Breast epithelium (tissue), 4 donors: ENCODE measurements at regions not wholly inside any gene's neighbourhood (a gene's known extent, or its start where the extent isn't known, plus 50 kb on each side); places are given as distances from the start of the nearest gene placed in this dataset.

Experiments
- DNase-seq, 2 donors: peaks; one replicate each; pipeline ENCODE4 v3.0.0-alpha.2; 2019; ENCODE audit warnings: low spot score in 2 of 2
- H3K27ac ChIP-seq, 2 donors: fragments of 200-600 bp; sonication (generic) in 1 of 2; one replicate each; pipeline ENCODE4 v1.5.1; 2016 to 2019; ENCODE audit warnings: mild to moderate bottlenecking in 1 of 2
- H3K27me3 ChIP-seq, 2 donors: fragments of 200-600 bp; sonication (generic) in 1 of 2; one replicate each; pipeline versions ENCODE4 v1.5.1 to v1.6.0; 2017 to 2019; ENCODE audit warnings: control low read depth in 1 of 2, mild to moderate bottlenecking in 1 of 2
- H3K36me3 ChIP-seq: fragments of 200-600 bp; one replicate; pipeline ENCODE4 v1.5.1; 2019
- H3K4me1 ChIP-seq, 2 donors: fragments of 200-600 bp; sonication (generic); one replicate each; pipeline ENCODE4 v1.5.1; 2016 to 2019; ENCODE audit warnings: control low read depth in 1 of 2
- H3K4me3 ChIP-seq, 3 donors: fragments of 200-600 bp; sonication (generic); 1 replicate in 2 of 3; 2 replicates in 1 of 3; pipeline ENCODE4 v1.5.1; 2016 to 2019; ENCODE audit warnings: mild to moderate bottlenecking in 3 of 3, moderate library complexity in 2 of 3
- H3K9me3 ChIP-seq, 2 donors: fragments of 200-600 bp; sonication (generic) in 1 of 2; one replicate each; pipeline ENCODE4 v1.5.1; 2016 to 2019; ENCODE audit warnings: control low read depth in 1 of 2
- POLR2A ChIP-seq: fragments of 450-650 bp; IDR thresholded peaks from one replicate; pipeline ENCODE4 v1.6.1; 2016; ENCODE audit warnings: antibody characterized with exemption, mild to moderate bottlenecking, moderate library complexity
- POLR2AphosphoS5 ChIP-seq, 3 donors: sonication (generic); formaldehyde crosslinking; IDR thresholded peaks; one replicate each; pipeline ENCODE4 v1.6.1; 2017; ENCODE audit warnings: antibody characterized with exemption in 3 of 3
- intact Hi-C: fragments of 100-400 bp; cut with DNase I; formaldehyde crosslinking; loops from one replicate; pipeline ENCODE4 v1.15.1; 2023; ENCODE audit warnings: low total_unique reads
- TF ChIP-seq, protein P1 (sequence below), 3 donors: fragments of 450-650 bp; IDR thresholded peaks; one replicate each; pipeline ENCODE4 v1.5.1; 2016 to 2017; ENCODE audit warnings: antibody characterized with exemption in 3 of 3, mild to moderate bottlenecking in 3 of 3, moderate library complexity in 3 of 3

DNA sequence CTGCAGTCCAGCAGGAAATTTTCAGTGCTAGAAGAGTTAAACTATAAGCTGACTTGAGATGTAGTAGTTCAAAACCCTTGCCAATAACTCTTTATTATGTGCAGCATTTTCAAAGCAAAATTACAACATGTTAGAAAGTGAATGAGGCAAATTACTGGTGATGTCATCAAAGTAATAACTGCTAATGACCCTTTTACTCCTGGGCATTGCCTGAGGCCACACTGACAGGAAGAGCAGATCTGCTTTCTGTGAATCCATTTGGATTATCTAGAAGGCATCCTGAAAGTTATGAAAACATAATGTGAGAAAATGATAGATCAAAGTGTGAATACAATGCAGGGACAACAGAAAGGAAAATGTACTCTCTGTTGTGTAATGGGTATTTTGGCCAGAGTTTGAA, 139.6 kb upstream of the TRIB2 start:
- Histone ChIP-seq H3K9me3 (no peaks in the 10 kb centered on the region), H3K36me3 (no peaks in the 10 kb centered on the region), H3K4me3 (no peak overlapping the region), H3K4me1 (no peaks in the 10 kb centered on the region), H3K27ac (no peak overlapping the region), H3K27me3 (no peaks in the 10 kb centered on the region)
- no peak for DNase-seq
- intact Hi-C loops = no loop called here
- TF ChIP-seq POLR2AphosphoS5 (IDR thresholded peaks at IDR 0.05) = no peak
- no peak for TF ChIP-seq POLR2A
- TF ChIP-seq, protein P1, sequence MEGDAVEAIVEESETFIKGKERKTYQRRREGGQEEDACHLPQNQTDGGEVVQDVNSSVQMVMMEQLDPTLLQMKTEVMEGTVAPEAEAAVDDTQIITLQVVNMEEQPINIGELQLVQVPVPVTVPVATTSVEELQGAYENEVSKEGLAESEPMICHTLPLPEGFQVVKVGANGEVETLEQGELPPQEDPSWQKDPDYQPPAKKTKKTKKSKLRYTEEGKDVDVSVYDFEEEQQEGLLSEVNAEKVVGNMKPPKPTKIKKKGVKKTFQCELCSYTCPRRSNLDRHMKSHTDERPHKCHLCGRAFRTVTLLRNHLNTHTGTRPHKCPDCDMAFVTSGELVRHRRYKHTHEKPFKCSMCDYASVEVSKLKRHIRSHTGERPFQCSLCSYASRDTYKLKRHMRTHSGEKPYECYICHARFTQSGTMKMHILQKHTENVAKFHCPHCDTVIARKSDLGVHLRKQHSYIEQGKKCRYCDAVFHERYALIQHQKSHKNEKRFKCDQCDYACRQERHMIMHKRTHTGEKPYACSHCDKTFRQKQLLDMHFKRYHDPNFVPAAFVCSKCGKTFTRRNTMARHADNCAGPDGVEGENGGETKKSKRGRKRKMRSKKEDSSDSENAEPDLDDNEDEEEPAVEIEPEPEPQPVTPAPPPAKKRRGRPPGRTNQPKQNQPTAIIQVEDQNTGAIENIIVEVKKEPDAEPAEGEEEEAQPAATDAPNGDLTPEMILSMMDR (IDR thresholded peaks at IDR 0.05) = no peak

DNA sequence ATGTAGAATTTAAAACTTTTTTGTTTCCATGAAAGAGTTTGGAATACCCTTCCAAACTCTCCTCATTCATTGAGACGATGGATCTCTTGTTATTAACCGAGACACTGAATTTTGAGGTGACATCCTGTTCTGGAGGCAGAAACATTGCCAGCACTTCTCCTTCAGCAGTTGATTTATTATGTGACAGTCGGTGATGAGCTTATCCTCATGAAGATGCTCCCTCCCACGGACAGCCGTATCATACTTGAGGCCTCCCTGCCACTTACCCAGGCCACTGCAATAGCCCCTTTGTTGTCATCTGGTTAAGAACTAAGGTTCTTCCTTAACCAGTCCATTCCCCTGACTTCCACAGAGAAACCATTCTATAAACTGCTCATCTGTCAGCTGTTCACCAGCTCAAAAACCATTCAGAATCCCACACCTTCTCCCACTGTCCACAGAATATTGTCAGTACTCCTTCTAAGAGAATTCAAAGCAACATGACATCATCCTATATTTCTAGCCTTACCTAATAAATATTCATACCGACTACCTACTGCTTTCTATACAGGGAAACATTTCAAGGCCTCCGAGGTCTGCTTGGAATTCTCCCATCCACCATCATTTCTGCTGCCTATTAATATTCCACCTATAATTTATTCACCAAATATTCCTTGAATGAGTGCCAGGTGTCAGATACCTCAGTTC, 139.0 kb upstream of the TRIB2 start:
- DNase-seq = no peak
- Histone ChIP-seq H3K27ac (no peak overlapping the region), H3K36me3 (no peaks in the 10 kb centered on the region), H3K4me3 (no peak overlapping the region), H3K9me3 (no peaks in the 10 kb centered on the region), H3K4me1 (no peaks in the 10 kb centered on the region), H3K27me3 (no peaks in the 10 kb centered on the region)
- intact Hi-C loops = no loop called here
- no peak for TF ChIP-seq POLR2A
- TF ChIP-seq, protein P1 (IDR thresholded peaks at IDR 0.05) = no peak

- no peaks in the 10 kb centered on the region for H3K27me3 ChIP-seq
- intact Hi-C loops = no loop called here
- H3K27ac ChIP-seq = no peak overlapping the region
- H3K4me3 ChIP-seq = no peak overlapping the region
- TF ChIP-seq POLR2A (no peak), POLR2AphosphoS5 (IDR thresholded peaks at IDR 0.05) (no peak)
- TF ChIP-seq, protein P1 (IDR thresholded peaks at IDR 0.05) = no peak
- DNase-seq = no peak
- H3K4me1 ChIP-seq = no peaks in the 10 kb centered on the region
- H3K36me3 ChIP-seq = no peaks in the 10 kb centered on the region
- H3K9me3 ChIP-seq = no peaks in the 10 kb centered on the region
Observed at GRCh38 chr2:12579018-12579417, 137.7 kb upstream of the TRIB2 start.

DNA sequence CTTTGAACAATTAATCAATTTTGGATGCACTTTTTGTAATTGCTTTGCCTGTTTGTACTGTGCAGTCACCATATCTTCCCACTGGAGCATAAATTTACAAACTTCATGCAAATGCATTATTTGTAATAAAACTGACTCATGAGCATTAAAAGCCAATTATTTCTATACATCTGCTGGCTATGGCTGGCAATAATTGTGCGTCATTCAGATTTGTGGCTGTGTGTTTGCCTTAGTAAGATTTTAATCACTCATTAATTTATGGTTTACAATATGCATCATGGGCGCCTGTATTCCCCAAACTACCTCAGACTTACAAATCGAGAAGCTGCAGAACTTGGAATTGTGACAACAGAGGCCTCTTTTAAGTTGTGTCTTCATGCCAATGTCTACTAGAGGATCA, 132.4 kb upstream of the TRIB2 start:
- DNase-seq = no peak
- H3K36me3 ChIP-seq = no peaks in the 10 kb centered on the region
- no peaks in the 10 kb centered on the region for H3K27me3 ChIP-seq
- H3K4me3 ChIP-seq = no peak overlapping the region
- H3K9me3 ChIP-seq = no peaks in the 10 kb centered on the region
- H3K4me1 ChIP-seq = no peaks in the 10 kb centered on the region
- no peak overlapping the region for H3K27ac ChIP-seq
- no peak for TF ChIP-seq POLR2AphosphoS5 (IDR thresholded peaks at IDR 0.05)
- TF ChIP-seq, protein P1 (IDR thresholded peaks at IDR 0.05) = no peak
- no peak for TF ChIP-seq POLR2A
- intact Hi-C loops = no loop called here

GRCh38 chr2:12585784-12586183, 131.0 kb upstream of the TRIB2 start:
- DNase-seq = no peak
- H3K27me3 ChIP-seq = no peaks in the 10 kb centered on the region
- no peaks in the 10 kb centered on the region for H3K36me3 ChIP-seq
- TF ChIP-seq, protein P1 (IDR thresholded peaks at IDR 0.05) = no peak
- no peak overlapping the region for H3K27ac ChIP-seq
- intact Hi-C loops = no loop called here
- H3K4me1 ChIP-seq = no peaks in the 10 kb centered on the region
- no peaks in the 10 kb centered on the region for H3K9me3 ChIP-seq
- H3K4me3 ChIP-seq = no peak overlapping the region
